VCaP (cell line): ENCODE measurements at regions not wholly inside any gene's neighbourhood (a gene's known extent, or its start where the extent isn't known, plus 50 kb on each side); places are given as distances from the start of the nearest gene placed in this dataset.

Experiments
- H3K27ac ChIP-seq: fragments of 450-650 bp; 2 replicates; pipeline ENCODE4 v1.5.1; 2017
- TF ChIP-seq, protein P1 (sequence below): fragments of 450-650 bp; conservative IDR thresholded peaks from 2 replicates; pipeline ENCODE4 v1.5.1; 2017; ENCODE audit warnings: mild to moderate bottlenecking, moderate library complexity

- TF ChIP-seq, protein P1, sequence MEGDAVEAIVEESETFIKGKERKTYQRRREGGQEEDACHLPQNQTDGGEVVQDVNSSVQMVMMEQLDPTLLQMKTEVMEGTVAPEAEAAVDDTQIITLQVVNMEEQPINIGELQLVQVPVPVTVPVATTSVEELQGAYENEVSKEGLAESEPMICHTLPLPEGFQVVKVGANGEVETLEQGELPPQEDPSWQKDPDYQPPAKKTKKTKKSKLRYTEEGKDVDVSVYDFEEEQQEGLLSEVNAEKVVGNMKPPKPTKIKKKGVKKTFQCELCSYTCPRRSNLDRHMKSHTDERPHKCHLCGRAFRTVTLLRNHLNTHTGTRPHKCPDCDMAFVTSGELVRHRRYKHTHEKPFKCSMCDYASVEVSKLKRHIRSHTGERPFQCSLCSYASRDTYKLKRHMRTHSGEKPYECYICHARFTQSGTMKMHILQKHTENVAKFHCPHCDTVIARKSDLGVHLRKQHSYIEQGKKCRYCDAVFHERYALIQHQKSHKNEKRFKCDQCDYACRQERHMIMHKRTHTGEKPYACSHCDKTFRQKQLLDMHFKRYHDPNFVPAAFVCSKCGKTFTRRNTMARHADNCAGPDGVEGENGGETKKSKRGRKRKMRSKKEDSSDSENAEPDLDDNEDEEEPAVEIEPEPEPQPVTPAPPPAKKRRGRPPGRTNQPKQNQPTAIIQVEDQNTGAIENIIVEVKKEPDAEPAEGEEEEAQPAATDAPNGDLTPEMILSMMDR = no peak
- H3K27ac ChIP-seq = no peak overlapping the region
These were observed 89.1 kb downstream of the NAA11 start for GRCh38 chr4:79236785-79237184.

- TF ChIP-seq, protein P1 = no peak
- H3K27ac ChIP-seq = no peak overlapping the region
These were observed 90.8 kb downstream of the NAA11 start for GRCh38 chr4:79235095-79235494.

- H3K27ac ChIP-seq = no peak overlapping the region
- TF ChIP-seq, protein P1 = no peak
These were observed 92.0 kb downstream of the NAA11 start for GRCh38 chr4:79233820-79234219.

GRCh38 chr4:79232540-79232939 is 93.3 kb downstream of the NAA11 start:
- TF ChIP-seq, protein P1 = no peak
- no peak overlapping the region for H3K27ac ChIP-seq

GRCh38 chr4:79227860-79228259 is 98.0 kb downstream of the NAA11 start:
- no peak overlapping the region for H3K27ac ChIP-seq

DNA sequence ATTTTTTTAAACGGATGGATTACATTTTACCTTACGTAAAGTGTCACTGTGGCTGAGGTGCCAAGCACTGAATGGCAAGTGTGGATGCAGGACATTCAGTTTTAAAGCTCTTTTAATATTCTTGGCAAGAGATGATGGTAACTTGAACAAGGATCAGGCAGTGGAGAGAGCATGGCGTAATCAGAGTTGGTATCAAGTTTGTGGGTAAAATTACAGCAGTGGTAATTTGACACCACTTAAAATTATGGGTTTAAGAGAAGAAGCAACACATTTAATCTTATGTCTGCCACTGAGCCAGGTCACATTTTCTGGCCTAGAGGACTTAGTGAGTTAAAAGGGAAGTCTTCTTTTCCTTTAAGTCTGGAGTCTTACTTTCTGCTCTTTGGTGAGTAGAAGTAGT is 100.5 kb downstream of the NAA11 start:
- no peak overlapping the region for H3K27ac ChIP-seq
- TF ChIP-seq, protein P1 = no peak

More at GRCh38 chr4:79227860-79228259, 98.0 kb downstream of the NAA11 start:
- TF ChIP-seq, protein P1 = no peak

GRCh38 chr4:79224777-79225104 is 101.1 kb downstream of the NAA11 start:
- TF ChIP-seq, protein P1 = no peak
- H3K27ac ChIP-seq = no peak overlapping the region
